Astrocyte (in vitro differentiated cells and primary cell): ENCODE measurements at regions not wholly inside any gene's neighbourhood (a gene's known extent, or its start where the extent isn't known, plus 50 kb on each side); places are given as distances from the start of the nearest gene placed in this dataset.

Experiments used
- EZH2 ChIP-seq: IDR thresholded peaks from 2 replicates; pipeline ENCODE4 v1.6.1; 2012; ENCODE audit warnings: mild to moderate bottlenecking, low read length, inconsistent platforms; ENCODE audit not compliant: insufficient read depth
- TF ChIP-seq, protein P1 (sequence below): IDR thresholded peaks from 2 replicates; pipeline ENCODE4 v1.5.1; 2011; ENCODE audit warnings: low read depth, mild to moderate bottlenecking, inconsistent platforms, low read length, moderate library complexity; ENCODE audit not compliant: insufficient read depth

DNA sequence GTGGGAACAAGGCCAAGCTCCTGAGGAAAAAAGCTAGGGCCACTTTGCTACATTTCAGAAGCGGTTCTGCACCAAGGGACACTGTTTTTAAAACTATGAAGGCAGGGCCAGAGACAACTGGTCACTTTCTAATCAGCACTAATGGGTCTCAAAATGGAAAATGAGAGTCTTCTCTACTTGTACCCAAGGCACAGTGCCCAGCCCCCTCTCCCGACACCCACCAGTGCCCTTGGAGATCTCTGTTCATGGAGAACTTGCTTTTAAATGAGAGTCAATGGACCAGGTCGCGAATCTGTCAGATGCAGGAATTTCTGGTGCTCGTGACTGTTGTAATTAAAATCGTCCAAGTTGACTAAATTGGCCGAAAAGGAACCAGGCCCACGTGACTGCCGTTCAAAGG is 591.6 kb downstream of the BCOR start:
- TF ChIP-seq, protein P1, sequence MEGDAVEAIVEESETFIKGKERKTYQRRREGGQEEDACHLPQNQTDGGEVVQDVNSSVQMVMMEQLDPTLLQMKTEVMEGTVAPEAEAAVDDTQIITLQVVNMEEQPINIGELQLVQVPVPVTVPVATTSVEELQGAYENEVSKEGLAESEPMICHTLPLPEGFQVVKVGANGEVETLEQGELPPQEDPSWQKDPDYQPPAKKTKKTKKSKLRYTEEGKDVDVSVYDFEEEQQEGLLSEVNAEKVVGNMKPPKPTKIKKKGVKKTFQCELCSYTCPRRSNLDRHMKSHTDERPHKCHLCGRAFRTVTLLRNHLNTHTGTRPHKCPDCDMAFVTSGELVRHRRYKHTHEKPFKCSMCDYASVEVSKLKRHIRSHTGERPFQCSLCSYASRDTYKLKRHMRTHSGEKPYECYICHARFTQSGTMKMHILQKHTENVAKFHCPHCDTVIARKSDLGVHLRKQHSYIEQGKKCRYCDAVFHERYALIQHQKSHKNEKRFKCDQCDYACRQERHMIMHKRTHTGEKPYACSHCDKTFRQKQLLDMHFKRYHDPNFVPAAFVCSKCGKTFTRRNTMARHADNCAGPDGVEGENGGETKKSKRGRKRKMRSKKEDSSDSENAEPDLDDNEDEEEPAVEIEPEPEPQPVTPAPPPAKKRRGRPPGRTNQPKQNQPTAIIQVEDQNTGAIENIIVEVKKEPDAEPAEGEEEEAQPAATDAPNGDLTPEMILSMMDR: no peak
- no peak for TF ChIP-seq EZH2
